Posterior vena cava (tissue), 2 donors: ENCODE measurements at regions not wholly inside any gene's neighbourhood (a gene's known extent, or its start where the extent isn't known, plus 50 kb on each side); places are given as distances from the start of the nearest gene placed in this dataset.

Experiments used
- DNase-seq: peaks from one replicate; pipeline ENCODE4 v3.0.0-alpha.2; 2020; ENCODE audit warnings: low spot score
- intact Hi-C, 2 donors: fragments of 100-400 bp; cut with DNase I; formaldehyde crosslinking; loops; one replicate each; pipeline versions ENCODE4 v1.14.1 to v1.14.2; 2022 to 2023
- donor health status: DM: yes; HTN: yes; CAD: no.
- donor health status: DM: yes; HTN: yes; CAD: no.

- intact Hi-C loops, result no loop called here
- no peak for DNase-seq
Measured at GRCh38 chr15:26477044-26477443, 295.8 kb downstream of the GABRB3 start.

- DNase-seq, result no peak
- intact Hi-C loops, result no loop called here
Measured at GRCh38 chr15:26475554-26475953, 297.3 kb downstream of the GABRB3 start.

GRCh38 chr15:26472661-26473060, 300.2 kb downstream of the GABRB3 start:
- intact Hi-C loops, result no loop called here
- no peak for DNase-seq

GRCh38 chr15:26461847-26462608, 310.8 kb downstream of the GABRB3 start:
- intact Hi-C loops, result no loop called here
- no peak for DNase-seq

- no peak for DNase-seq
- intact Hi-C loops, result no loop called here
Measured at GRCh38 chr15:26460165-26460564, 312.7 kb downstream of the GABRB3 start.

GRCh38 chr15:26455828-26456227, 317.0 kb downstream of the GABRB3 start:
- DNase-seq, result no peak
- intact Hi-C loops, result no loop called here

GRCh38 chr15:26453914-26454313, 319.0 kb downstream of the GABRB3 start:
- DNase-seq, result no peak
- intact Hi-C loops, result no loop called here

- intact Hi-C loops, result no loop called here
- no peak for DNase-seq
Measured at GRCh38 chr15:26451995-26452394, 320.9 kb downstream of the GABRB3 start.

GRCh38 chr15:26449291-26449690, 323.6 kb downstream of the GABRB3 start:
- no peak for DNase-seq
- intact Hi-C loops, result no loop called here

- no peak for DNase-seq
- intact Hi-C loops, result no loop called here
Measured at GRCh38 chr15:26443321-26443720, 329.5 kb downstream of the GABRB3 start.

GRCh38 chr15:26442680-26443079, 330.2 kb downstream of the GABRB3 start:
- intact Hi-C loops, result no loop called here
- DNase-seq, result no peak

GRCh38 chr15:26439681-26440080, 333.2 kb downstream of the GABRB3 start:
- intact Hi-C loops, result no loop called here
- no peak for DNase-seq

GRCh38 chr15:26438718-26439117, 334.1 kb downstream of the GABRB3 start:
- no peak for DNase-seq
- intact Hi-C loops, result no loop called here

- intact Hi-C loops, result no loop called here
- DNase-seq, result no peak
Measured at GRCh38 chr15:26438316-26438715, 334.6 kb downstream of the GABRB3 start.

- no peak for DNase-seq
- intact Hi-C loops, result no loop called here
Measured at GRCh38 chr15:26433818-26434217, 339.0 kb downstream of the GABRB3 start.

- DNase-seq, result no peak
- intact Hi-C loops, result no loop called here
Measured at GRCh38 chr15:26433060-26433459, 339.8 kb downstream of the GABRB3 start.

GRCh38 chr15:26421065-26421464, 351.8 kb downstream of the GABRB3 start:
- no peak for DNase-seq
- intact Hi-C loops, result no loop called here

GRCh38 chr15:26395624-26396023, 377.2 kb downstream of the GABRB3 start:
- intact Hi-C loops, result no loop called here
- no peak for DNase-seq

GRCh38 chr15:26394801-26395200, 378.1 kb downstream of the GABRB3 start:
- intact Hi-C loops, result no loop called here

GRCh38 chr15:26392956-26393355, 379.9 kb downstream of the GABRB3 start:
- DNase-seq, result no peak
- intact Hi-C loops, result no loop called here

More at GRCh38 chr15:26394801-26395200, 378.1 kb downstream of the GABRB3 start:
- DNase-seq, result no peak

- intact Hi-C loops, result no loop called here
- no peak for DNase-seq
Measured at GRCh38 chr15:26391567-26392194, 381.2 kb downstream of the GABRB3 start.
